Keratinocyte (primary cell): ENCODE measurements at regions not wholly inside any gene's neighbourhood (a gene's known extent, or its start where the extent isn't known, plus 50 kb on each side); places are given as distances from the start of the nearest gene placed in this dataset.

Experiments
- DNase-seq: peaks from one replicate; pipeline ENCODE4 v3.0.0-alpha.2; 2011; ENCODE audit warnings: low read depth, missing footprints, low spot score
- FAIRE-seq: peaks from 2 replicates; lab custom pipeline; 2011; peaks lifted over from hg19 to GRCh38; lab: Jason Lieb, UNC
- H2AFZ ChIP-seq: 2 replicates; pipeline ENCODE4 v1.6.0; 2012; ENCODE audit warnings: low read length, control low read depth, inconsistent platforms; ENCODE audit not compliant: control insufficient read depth
- H3K27ac ChIP-seq: 2 replicates; pipeline ENCODE4 v1.5.1; 2011; ENCODE audit warnings: low read length; ENCODE audit not compliant: control insufficient read depth, insufficient read depth
- H3K27me3 ChIP-seq: 3 replicates; pipeline ENCODE4 v1.6.0; 2011; ENCODE audit warnings: low read length; ENCODE audit not compliant: control insufficient read depth, insufficient read depth; ENCODE audit errors: extremely low read depth
- H3K36me3 ChIP-seq, 2 experiments: 2 replicates in 1 of 2; 3 replicates in 1 of 2; pipeline ENCODE4 v1.5.1; 2011; ENCODE audit warnings: low read length in 2 of 2, mild to moderate bottlenecking in 1 of 2; ENCODE audit not compliant: control insufficient read depth in 2 of 2, insufficient read depth in 2 of 2; ENCODE audit errors: extremely low read depth in 1 of 2
- H3K4me1 ChIP-seq: 3 replicates; pipeline ENCODE4 v1.5.1; 2011; ENCODE audit warnings: low read length; ENCODE audit not compliant: control insufficient read depth, insufficient read depth; ENCODE audit errors: extremely low read depth
- H3K4me2 ChIP-seq: 3 replicates; pipeline ENCODE4 v1.6.0; 2011; ENCODE audit warnings: low read depth, low read length; ENCODE audit not compliant: control insufficient read depth, insufficient read depth; ENCODE audit errors: extremely low read depth
- H3K4me3 ChIP-seq, 3 experiments: fragments of 200-600 bp in 1 of 3; sonication (generic) in 1 of 3; 2 replicates in 2 of 3; 3 replicates in 1 of 3; pipeline ENCODE4 v1.5.1; 2011 to 2016; ENCODE audit warnings: low read length in 3 of 3, mild to moderate bottlenecking in 3 of 3, control low read depth in 2 of 3, inconsistent platforms in 1 of 3, low read depth in 1 of 3, mixed read lengths in 1 of 3, mixed run types in 1 of 3, moderate library complexity in 1 of 3; ENCODE audit not compliant: control insufficient read depth in 2 of 3, insufficient read depth in 2 of 3; ENCODE audit errors: extremely low read depth in 1 of 3
- H3K79me2 ChIP-seq: 2 replicates; pipeline ENCODE4 v1.6.0; 2012; ENCODE audit warnings: low read length; ENCODE audit not compliant: control insufficient read depth, insufficient read depth
- H3K9ac ChIP-seq: 3 replicates; pipeline ENCODE4 v1.6.0; 2011; ENCODE audit warnings: low read length; ENCODE audit not compliant: control insufficient read depth, insufficient read depth; ENCODE audit errors: extremely low read depth
- H3K9me1 ChIP-seq: 3 replicates; pipeline ENCODE4 v1.6.0; 2011; ENCODE audit warnings: low read length; ENCODE audit not compliant: control insufficient read depth, insufficient read depth; ENCODE audit errors: extremely low read depth
- H3K9me3 ChIP-seq: 2 replicates; pipeline ENCODE4 v1.5.1; 2012; ENCODE audit warnings: low read depth, low read length; ENCODE audit not compliant: control insufficient read depth
- H4K20me1 ChIP-seq: 3 replicates; pipeline ENCODE4 v1.6.0; 2011; ENCODE audit warnings: low read length; ENCODE audit not compliant: control insufficient read depth, insufficient read depth; ENCODE audit errors: extremely low read depth
- CTCF ChIP-seq, 3 experiments: IDR thresholded peaks in 1 of 3; conservative IDR thresholded peaks in 1 of 3; optimal IDR thresholded peaks in 1 of 3; 2 replicates in 2 of 3; 3 replicates in 1 of 3; pipeline versions ENCODE3 to v1.5.1; 2011; ENCODE audit warnings: low read length in 3 of 3, mild to moderate bottlenecking in 3 of 3, moderate library complexity in 2 of 3, control low read depth in 1 of 3, inconsistent platforms in 1 of 3; ENCODE audit not compliant: insufficient read depth in 2 of 3; ENCODE audit errors: extremely low read depth in 1 of 3
- EZH2 ChIP-seq: IDR thresholded peaks from one replicate; pipeline ENCODE4 v1.6.1; 2012; ENCODE audit warnings: inconsistent platforms, mild to moderate bottlenecking, low read length, moderate library complexity
- dilution Hi-C: fragments of 300-500 bp; cut with MboI; formaldehyde crosslinking; loops from one replicate; pipeline ENCODE4 v1.7.0; 2020; ENCODE audit warnings: low sequenced_read_pairs; ENCODE audit not compliant: extremely low pct_ligation_motif_present

DNA sequence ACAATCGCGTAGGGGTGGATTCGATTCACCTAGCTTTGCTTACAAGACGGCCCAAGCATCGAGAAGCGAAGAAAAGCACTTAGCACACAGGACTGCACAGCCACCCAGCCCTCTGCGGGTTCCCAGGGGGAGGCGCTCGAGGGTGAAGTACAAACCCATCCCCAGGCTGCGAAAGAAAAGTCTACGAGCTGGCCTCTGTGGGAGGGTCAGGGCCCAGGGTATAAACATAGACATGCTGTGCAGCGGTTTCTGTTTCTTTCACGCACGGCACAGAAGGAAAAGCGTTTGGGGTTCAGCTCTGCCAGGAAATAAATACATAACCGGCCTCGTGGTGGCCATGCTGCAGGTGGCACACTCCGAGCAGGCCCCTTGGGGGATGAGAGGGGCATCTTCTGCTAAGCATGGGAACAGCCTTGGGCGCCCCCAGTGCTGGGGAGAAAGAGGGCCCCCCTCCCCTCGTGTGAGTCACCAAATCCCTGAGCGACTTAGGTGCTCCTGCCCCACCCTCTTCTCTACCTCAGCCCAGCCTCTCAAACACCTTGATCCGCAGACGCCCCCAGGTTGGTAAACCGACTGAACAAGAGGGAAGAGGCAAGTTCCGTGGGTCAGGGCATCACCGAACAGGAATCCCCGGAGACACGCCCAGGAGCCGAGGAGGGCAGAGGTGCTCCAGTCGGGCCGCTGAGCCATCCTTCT, 91.6 kb upstream of the RIPOR2 start:
- no peaks in the 10 kb centered on the region for H3K9me3 ChIP-seq
- H3K79me2 ChIP-seq, result no peaks in the 10 kb centered on the region
- FAIRE-seq (no peak), DNase-seq (no peak)
- H3K9me1 ChIP-seq, result no peaks in the 10 kb centered on the region
- H2AFZ ChIP-seq, result no peak overlapping the region
- H3K36me3 ChIP-seq, result no peaks in the 10 kb centered on the region
- H3K4me3 ChIP-seq, result no peak overlapping the region
- dilution Hi-C loops, result no loop called here
- no peak overlapping the region for H3K9ac ChIP-seq
- no peaks in the 10 kb centered on the region for H4K20me1 ChIP-seq
- peak overlapping the region; percentile 14 for H3K4me2 ChIP-seq
- H3K27me3 ChIP-seq, result no peaks in the 10 kb centered on the region
- no peak overlapping the region for H3K27ac ChIP-seq
- H3K4me1 ChIP-seq, result peaks cover 26% of the 10 kb centered on the region
- TF ChIP-seq EZH2, result no peak
- TF ChIP-seq CTCF (optimal IDR thresholded peaks at IDR 0.05 in 1 of 3, IDR thresholded peaks at IDR 0.05 in 1 of 3, conservative IDR thresholded peaks at IDR 0.05 in 1 of 3; ENCODE audit: extremely low read depth in 1 of 3, insufficient read depth in 2 of 3, low read length in 3 of 3), result no peak

DNA sequence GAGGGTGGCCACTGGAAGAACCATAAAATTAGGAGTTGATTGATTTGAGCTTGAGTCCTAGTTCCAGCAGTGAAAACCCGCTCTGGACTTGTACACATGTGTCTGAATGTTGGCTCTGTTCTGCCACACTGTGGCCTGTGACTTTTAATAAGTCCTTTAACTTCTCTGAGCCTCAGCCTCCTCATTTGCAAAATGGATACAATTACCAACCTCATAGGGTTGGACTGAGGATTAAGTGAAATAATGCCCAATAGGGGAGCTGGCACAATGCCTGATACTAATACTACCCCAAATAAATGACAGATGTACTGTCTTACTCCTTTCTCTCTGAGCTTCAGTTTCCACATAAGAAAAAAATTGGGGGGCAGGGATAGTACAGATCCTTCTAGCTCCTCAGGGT, 92.6 kb upstream of the RIPOR2 start:
- Histone ChIP-seq H3K9ac (no peak overlapping the region), H3K4me1 (peaks cover 26% of the 10 kb centered on the region), H3K9me1 (no peaks in the 10 kb centered on the region), H2AFZ (no peak overlapping the region), H3K79me2 (no peaks in the 10 kb centered on the region), H4K20me1 (no peaks in the 10 kb centered on the region), H3K9me3 (no peaks in the 10 kb centered on the region), H3K27me3 (no peaks in the 10 kb centered on the region), H3K4me2 (no peak overlapping the region), H3K36me3 (no peaks in the 10 kb centered on the region), H3K27ac (no peak overlapping the region), H3K4me3 (no peak overlapping the region)
- DNase-seq (no peak), FAIRE-seq (no peak)
- TF ChIP-seq CTCF (optimal IDR thresholded peaks at IDR 0.05 in 1 of 3, IDR thresholded peaks at IDR 0.05 in 1 of 3, conservative IDR thresholded peaks at IDR 0.05 in 1 of 3; ENCODE audit: extremely low read depth in 1 of 3, insufficient read depth in 2 of 3, low read length in 3 of 3) (no peak), EZH2 (no peak)
- dilution Hi-C loops, result no loop called here
